Calu3 (cell line): ENCODE measurements at regions not wholly inside any gene's neighbourhood (a gene's known extent, or its start where the extent isn't known, plus 50 kb on each side); places are given as distances from the start of the nearest gene placed in this dataset.

Source experiments
- BruUV-seq: library from RNA; stranded (reverse); fragments of 400-500 nt; replicated peaks from 2 replicates; lab custom pipeline; 2021; lab: Mats Ljungman, UMichigan
- CTCF ChIA-PET: fragments of 300-600 bp; sonication (Branson Sonifier 250); formaldehyde crosslinking; loops from one replicate; lab custom pipeline; 2022; ENCODE audit warnings: antibody characterized with exemption; lab: Charles Lee
- DNase-seq: peaks from one replicate; pipeline ENCODE4 v3.0.0; 2022
- H3K27ac Mint-ChIP-seq: one replicate; pipeline ENCODE4 v1.8.0; 2022; ENCODE audit warnings: mixed read lengths; ENCODE audit not compliant: unreplicated experiment
- H3K27me3 Mint-ChIP-seq: one replicate; pipeline ENCODE4 v1.8.0; 2022; ENCODE audit warnings: mixed read lengths; ENCODE audit not compliant: unreplicated experiment
- H3K36me3 Mint-ChIP-seq: one replicate; pipeline ENCODE4 v1.8.0; 2022; ENCODE audit warnings: mild to moderate bottlenecking, moderate library complexity, mixed read lengths; ENCODE audit not compliant: insufficient read depth, unreplicated experiment
- H3K4me1 Mint-ChIP-seq: one replicate; pipeline ENCODE4 v1.8.0; 2022; ENCODE audit warnings: mild to moderate bottlenecking, low read depth, mixed read lengths; ENCODE audit not compliant: unreplicated experiment
- H3K4me3 Mint-ChIP-seq: one replicate; pipeline ENCODE4 v1.8.0; 2022; ENCODE audit warnings: mild to moderate bottlenecking, low read depth, moderate library complexity, mixed read lengths; ENCODE audit not compliant: unreplicated experiment
- H3K9me3 Mint-ChIP-seq: one replicate; pipeline ENCODE4 v1.8.0; 2022; ENCODE audit warnings: low read depth, mixed read lengths; ENCODE audit not compliant: unreplicated experiment
- intact Hi-C: fragments of 100-400 bp; cut with micrococcal nuclease; formaldehyde crosslinking; loops from one replicate; pipeline ENCODE4 v1.10.0; 2022; ENCODE audit not compliant: unreplicated experiment
- TF ChIP-seq, protein P1 (sequence below): fragments of 200-600 bp; IDR thresholded peaks from one replicate; pipeline ENCODE4 v1.8.0; 2022; ENCODE audit warnings: antibody characterized with exemption; ENCODE audit not compliant: unreplicated experiment

DNA sequence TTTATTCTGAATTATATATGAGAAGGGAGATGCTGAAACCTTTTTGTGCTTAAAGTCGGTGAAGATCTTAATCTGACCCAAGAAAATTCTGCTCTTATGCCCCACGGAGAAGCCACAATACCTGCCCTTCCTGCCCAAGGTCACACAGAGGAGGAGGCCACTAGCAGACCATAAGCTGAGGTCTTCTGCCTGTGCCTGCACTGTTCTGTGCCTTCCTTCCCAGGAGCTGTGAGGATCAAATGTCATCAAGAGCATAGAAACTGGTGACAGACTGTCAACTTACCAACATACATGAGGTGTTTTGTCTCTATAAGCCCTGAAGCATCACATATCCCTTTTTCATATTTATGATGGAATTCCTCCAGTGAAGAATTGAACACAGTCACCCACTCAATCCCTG is 233.3 kb downstream of the C1D start:
- peaks cover 26% of the 10 kb centered on the region for H3K4me1 Mint-ChIP-seq
- no peak overlapping the region for H3K4me3 Mint-ChIP-seq
- TF ChIP-seq, protein P1, sequence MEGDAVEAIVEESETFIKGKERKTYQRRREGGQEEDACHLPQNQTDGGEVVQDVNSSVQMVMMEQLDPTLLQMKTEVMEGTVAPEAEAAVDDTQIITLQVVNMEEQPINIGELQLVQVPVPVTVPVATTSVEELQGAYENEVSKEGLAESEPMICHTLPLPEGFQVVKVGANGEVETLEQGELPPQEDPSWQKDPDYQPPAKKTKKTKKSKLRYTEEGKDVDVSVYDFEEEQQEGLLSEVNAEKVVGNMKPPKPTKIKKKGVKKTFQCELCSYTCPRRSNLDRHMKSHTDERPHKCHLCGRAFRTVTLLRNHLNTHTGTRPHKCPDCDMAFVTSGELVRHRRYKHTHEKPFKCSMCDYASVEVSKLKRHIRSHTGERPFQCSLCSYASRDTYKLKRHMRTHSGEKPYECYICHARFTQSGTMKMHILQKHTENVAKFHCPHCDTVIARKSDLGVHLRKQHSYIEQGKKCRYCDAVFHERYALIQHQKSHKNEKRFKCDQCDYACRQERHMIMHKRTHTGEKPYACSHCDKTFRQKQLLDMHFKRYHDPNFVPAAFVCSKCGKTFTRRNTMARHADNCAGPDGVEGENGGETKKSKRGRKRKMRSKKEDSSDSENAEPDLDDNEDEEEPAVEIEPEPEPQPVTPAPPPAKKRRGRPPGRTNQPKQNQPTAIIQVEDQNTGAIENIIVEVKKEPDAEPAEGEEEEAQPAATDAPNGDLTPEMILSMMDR, result no peak
- no peaks in the 10 kb centered on the region for H3K27me3 Mint-ChIP-seq
- BruUV-seq, result no TSS peak
- no peak for DNase-seq
- intact Hi-C loops, result no loop called here
- peaks cover 11% of the 10 kb centered on the region for H3K9me3 Mint-ChIP-seq
- CTCF ChIA-PET, result no interaction called here
- H3K36me3 Mint-ChIP-seq, result no peaks in the 10 kb centered on the region
- H3K27ac Mint-ChIP-seq, result no peak overlapping the region

DNA sequence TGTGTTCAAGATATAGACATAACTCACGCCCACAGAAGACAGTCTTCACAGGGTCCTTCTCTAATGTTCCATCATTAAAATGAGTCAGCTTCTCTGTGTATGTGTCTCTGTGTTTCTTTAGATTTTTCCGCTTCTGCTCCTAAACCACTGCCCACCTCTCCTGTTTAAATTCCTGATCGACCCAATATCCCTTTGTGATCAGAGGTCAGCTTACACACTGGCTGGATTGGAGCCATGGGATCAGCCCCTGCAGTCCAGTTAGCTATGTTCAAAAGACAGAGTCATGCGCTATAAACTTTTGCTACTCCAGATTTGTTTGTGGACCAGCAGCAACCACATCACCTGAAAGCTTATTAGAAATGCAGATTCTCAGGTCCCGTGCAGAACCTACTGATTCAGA is 229.2 kb downstream of the C1D start:
- Mint-ChIP-seq H3K4me3 (no peak overlapping the region), H3K27me3 (no peaks in the 10 kb centered on the region), H3K9me3 (peaks cover 4% of the 10 kb centered on the region), H3K36me3 (no peaks in the 10 kb centered on the region), H3K4me1 (no peaks in the 10 kb centered on the region), H3K27ac (no peak overlapping the region)
- DNase-seq, result no peak
- intact Hi-C loops, result no loop called here
- TF ChIP-seq, protein P1, result no peak
- CTCF ChIA-PET, result no interaction called here
- BruUV-seq, result no TSS peak

DNA sequence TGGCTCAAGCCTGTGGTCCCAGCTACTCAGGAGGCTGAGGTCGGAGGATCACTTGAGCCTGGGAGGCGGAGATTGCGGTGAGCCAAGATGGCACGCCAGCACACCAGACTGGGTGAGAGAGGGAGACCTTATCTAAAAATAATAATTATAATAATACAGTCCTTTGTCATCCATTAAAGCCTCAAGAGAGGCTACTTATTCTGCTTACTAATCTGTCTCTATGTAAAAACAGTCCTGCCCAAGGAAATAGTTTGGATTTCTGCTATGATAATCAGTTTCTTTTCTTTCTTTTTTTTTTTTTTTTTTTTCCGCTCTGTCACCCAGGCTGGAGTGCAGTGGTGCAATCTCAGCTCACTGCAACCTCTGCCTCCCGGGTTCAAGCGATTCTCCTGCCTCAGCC is 228.3 kb downstream of the C1D start:
- TF ChIP-seq, protein P1, result no peak
- Mint-ChIP-seq H3K4me3 (no peak overlapping the region), H3K27ac (no peak overlapping the region), H3K9me3 (peaks cover 4% of the 10 kb centered on the region), H3K4me1 (peaks cover 5% of the 10 kb centered on the region), H3K27me3 (no peaks in the 10 kb centered on the region), H3K36me3 (no peaks in the 10 kb centered on the region)
- CTCF ChIA-PET, result no interaction called here
- no peak for DNase-seq
- intact Hi-C loops, result no loop called here
- BruUV-seq, result no TSS peak

DNA sequence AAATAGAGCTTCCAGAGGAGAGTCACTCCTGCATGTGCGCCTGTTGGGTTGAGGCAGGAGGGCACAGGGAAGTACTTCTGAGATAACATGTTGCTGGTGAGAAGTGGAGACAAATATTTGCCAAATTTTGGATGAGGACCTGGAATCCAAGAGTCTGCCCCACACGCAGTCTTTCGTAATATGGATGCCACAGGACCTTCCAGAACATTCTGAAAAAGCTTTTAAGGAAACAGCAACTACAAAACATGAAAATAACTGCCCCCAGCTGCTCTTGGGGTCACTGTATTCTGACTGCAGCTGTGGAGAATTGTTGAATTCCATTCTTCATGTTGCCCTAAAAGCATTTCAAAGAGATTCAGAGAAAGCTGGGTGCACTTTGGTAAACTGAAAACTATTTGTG is 227.5 kb downstream of the C1D start:
- H3K4me3 Mint-ChIP-seq, result no peak overlapping the region
- BruUV-seq, result no TSS peak
- CTCF ChIA-PET, result no interaction called here

More for the DNA sequence above, 227.5 kb downstream of the C1D start:
- Mint-ChIP-seq H3K9me3 (peaks cover 4% of the 10 kb centered on the region), H3K27ac (no peak overlapping the region), H3K27me3 (no peaks in the 10 kb centered on the region), H3K4me1 (peaks cover 9% of the 10 kb centered on the region), H3K36me3 (no peaks in the 10 kb centered on the region)
- intact Hi-C loops, result no loop called here
- DNase-seq, result no peak
- TF ChIP-seq, protein P1, result no peak
